Astrocyte (in vitro differentiated cells and primary cell): ENCODE measurements at regions not wholly inside any gene's neighbourhood (a gene's known extent, or its start where the extent isn't known, plus 50 kb on each side); places are given as distances from the start of the nearest gene placed in this dataset.

ENCODE experiments used
- DNase-seq: peaks from one replicate; pipeline ENCODE4 v3.0.0-alpha.2; 2010; ENCODE audit warnings: low read depth
- FAIRE-seq: peaks from 2 replicates; lab custom pipeline; 2011; peaks lifted over from hg19 to GRCh38; lab: Jason Lieb, UNC
- H2AFZ ChIP-seq: 2 replicates; pipeline ENCODE4 v1.6.0; 2012; ENCODE audit warnings: low read depth, low read length, inconsistent platforms
- H3K27ac ChIP-seq: 2 replicates; pipeline ENCODE4 v1.5.1; 2011; ENCODE audit warnings: low read depth, low read length, inconsistent platforms
- H3K27me3 ChIP-seq: 2 replicates; pipeline ENCODE4 v1.6.0; 2011; ENCODE audit warnings: low read length, inconsistent platforms; ENCODE audit not compliant: insufficient read depth
- H3K36me3 ChIP-seq: 2 replicates; pipeline ENCODE4 v1.5.1; 2011; ENCODE audit warnings: low read length, inconsistent platforms; ENCODE audit not compliant: insufficient read depth
- H3K4me1 ChIP-seq: 2 replicates; pipeline ENCODE4 v1.5.1; 2011; ENCODE audit warnings: low read length, inconsistent platforms; ENCODE audit not compliant: insufficient read depth
- H3K4me2 ChIP-seq: 2 replicates; pipeline ENCODE4 v1.6.0; 2012; ENCODE audit warnings: low read length, inconsistent platforms
- H3K4me3 ChIP-seq: 2 replicates; pipeline ENCODE4 v1.5.1; 2011; ENCODE audit warnings: low read depth, mild to moderate bottlenecking, low read length, inconsistent platforms; ENCODE audit not compliant: insufficient read depth
- H3K79me2 ChIP-seq: 2 replicates; pipeline ENCODE4 v1.6.0; 2012; ENCODE audit warnings: mild to moderate bottlenecking, low read length, inconsistent platforms; ENCODE audit not compliant: insufficient read depth
- H3K9ac ChIP-seq: 2 replicates; pipeline ENCODE4 v1.6.0; 2012; ENCODE audit warnings: mild to moderate bottlenecking, low read length, inconsistent platforms
- H3K9me3 ChIP-seq: 2 replicates; pipeline ENCODE4 v1.5.1; 2012; ENCODE audit warnings: low read depth, mild to moderate bottlenecking, low read length, inconsistent platforms; ENCODE audit not compliant: insufficient read depth
- H4K20me1 ChIP-seq: 2 replicates; pipeline ENCODE4 v1.6.0; 2012; ENCODE audit warnings: low read length, inconsistent platforms; ENCODE audit not compliant: insufficient read depth
- H3K27ac Mint-ChIP-seq: one replicate; pipeline ENCODE4 v1.8.0; 2021; ENCODE audit warnings: mild to moderate bottlenecking, mixed read lengths; ENCODE audit not compliant: unreplicated experiment
- H3K27me3 Mint-ChIP-seq: one replicate; pipeline ENCODE4 v1.8.0; 2021; ENCODE audit warnings: low read depth, mixed read lengths; ENCODE audit not compliant: unreplicated experiment
- H3K36me3 Mint-ChIP-seq: one replicate; pipeline ENCODE4 v1.8.0; 2021; ENCODE audit warnings: low read depth, mixed read lengths; ENCODE audit not compliant: unreplicated experiment
- H3K4me1 Mint-ChIP-seq: one replicate; pipeline ENCODE4 v1.8.0; 2021; ENCODE audit warnings: low read depth, mixed read lengths; ENCODE audit not compliant: unreplicated experiment
- H3K4me3 Mint-ChIP-seq: one replicate; pipeline ENCODE4 v1.8.0; 2021; ENCODE audit warnings: mild to moderate bottlenecking, moderate library complexity, mixed read lengths; ENCODE audit not compliant: unreplicated experiment
- H3K9me3 Mint-ChIP-seq: one replicate; pipeline ENCODE4 v1.8.0; 2021; ENCODE audit warnings: mild to moderate bottlenecking, mixed read lengths; ENCODE audit not compliant: unreplicated experiment
- EZH2 ChIP-seq: IDR thresholded peaks from 2 replicates; pipeline ENCODE4 v1.6.1; 2012; ENCODE audit warnings: mild to moderate bottlenecking, low read length, inconsistent platforms; ENCODE audit not compliant: insufficient read depth
- TF ChIP-seq, protein P1 (sequence below): IDR thresholded peaks from 2 replicates; pipeline ENCODE4 v1.5.1; 2011; ENCODE audit warnings: low read depth, mild to moderate bottlenecking, inconsistent platforms, low read length, moderate library complexity; ENCODE audit not compliant: insufficient read depth

DNA sequence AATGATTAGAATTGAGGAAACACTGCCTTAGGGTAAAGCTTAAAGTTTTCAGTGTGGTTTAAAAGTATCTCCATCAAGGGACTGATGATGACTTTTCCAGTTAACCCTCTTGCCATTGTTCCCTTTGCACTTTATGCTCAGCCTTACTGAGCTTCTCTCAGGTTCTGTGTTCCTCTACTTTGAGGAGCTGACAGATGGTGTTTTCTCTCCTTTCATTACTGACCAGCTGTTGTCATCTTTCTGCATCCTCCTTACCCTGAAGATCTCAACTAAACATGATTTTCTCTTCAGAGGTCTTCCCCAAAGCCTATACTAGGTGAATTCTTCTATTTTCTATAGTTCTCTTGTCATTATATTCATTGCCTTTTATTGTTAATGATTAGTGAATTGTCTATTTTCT lies 475.6 kb upstream of the SYNCRIP start:
- Histone ChIP-seq H2AFZ (no peak overlapping the region), H4K20me1 (no peaks in the 10 kb centered on the region), H3K27ac (no peak overlapping the region), H3K9me3 (peaks cover 5% of the 10 kb centered on the region), H3K9ac (no peak overlapping the region), H3K79me2 (no peaks in the 10 kb centered on the region), H3K4me2 (no peak overlapping the region), H3K27me3 (no peaks in the 10 kb centered on the region), H3K4me1 (no peaks in the 10 kb centered on the region), H3K36me3 (no peaks in the 10 kb centered on the region), H3K4me3 (no peak overlapping the region)
- H3K27me3 Mint-ChIP-seq, result no peaks in the 10 kb centered on the region
- no peaks in the 10 kb centered on the region for H3K36me3 Mint-ChIP-seq
- no peaks in the 10 kb centered on the region for H3K4me1 Mint-ChIP-seq
- TF ChIP-seq EZH2, result no peak
- TF ChIP-seq, protein P1, sequence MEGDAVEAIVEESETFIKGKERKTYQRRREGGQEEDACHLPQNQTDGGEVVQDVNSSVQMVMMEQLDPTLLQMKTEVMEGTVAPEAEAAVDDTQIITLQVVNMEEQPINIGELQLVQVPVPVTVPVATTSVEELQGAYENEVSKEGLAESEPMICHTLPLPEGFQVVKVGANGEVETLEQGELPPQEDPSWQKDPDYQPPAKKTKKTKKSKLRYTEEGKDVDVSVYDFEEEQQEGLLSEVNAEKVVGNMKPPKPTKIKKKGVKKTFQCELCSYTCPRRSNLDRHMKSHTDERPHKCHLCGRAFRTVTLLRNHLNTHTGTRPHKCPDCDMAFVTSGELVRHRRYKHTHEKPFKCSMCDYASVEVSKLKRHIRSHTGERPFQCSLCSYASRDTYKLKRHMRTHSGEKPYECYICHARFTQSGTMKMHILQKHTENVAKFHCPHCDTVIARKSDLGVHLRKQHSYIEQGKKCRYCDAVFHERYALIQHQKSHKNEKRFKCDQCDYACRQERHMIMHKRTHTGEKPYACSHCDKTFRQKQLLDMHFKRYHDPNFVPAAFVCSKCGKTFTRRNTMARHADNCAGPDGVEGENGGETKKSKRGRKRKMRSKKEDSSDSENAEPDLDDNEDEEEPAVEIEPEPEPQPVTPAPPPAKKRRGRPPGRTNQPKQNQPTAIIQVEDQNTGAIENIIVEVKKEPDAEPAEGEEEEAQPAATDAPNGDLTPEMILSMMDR, result no peak
- DNase-seq, result no peak
- no peak overlapping the region for H3K27ac Mint-ChIP-seq
- no peak for FAIRE-seq
- no peak overlapping the region for H3K4me3 Mint-ChIP-seq
- peaks cover 1% of the 10 kb centered on the region for H3K9me3 Mint-ChIP-seq

DNA sequence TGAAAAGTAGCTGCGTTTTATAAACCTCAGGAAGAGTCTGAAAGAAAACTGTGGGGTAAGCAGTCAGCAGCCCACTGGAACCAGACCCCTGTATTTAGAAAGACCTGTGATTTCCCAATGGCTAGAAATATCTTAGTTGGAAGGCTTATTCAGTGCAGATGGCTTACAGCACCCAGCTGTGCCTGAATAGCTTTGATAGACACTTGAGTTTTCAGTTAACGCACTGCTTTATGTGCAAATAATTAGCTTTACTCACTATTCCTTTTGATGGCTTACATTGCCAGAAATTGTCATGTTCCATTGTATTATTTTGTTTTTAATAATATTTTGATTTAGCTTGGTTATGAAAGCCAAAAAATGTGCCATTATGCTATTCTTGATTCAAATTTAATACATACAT lies 465.3 kb upstream of the SYNCRIP start:
- Mint-ChIP-seq H3K4me3 (no peak overlapping the region), H3K36me3 (no peaks in the 10 kb centered on the region), H3K27ac (no peak overlapping the region), H3K27me3 (no peaks in the 10 kb centered on the region), H3K9me3 (no peaks in the 10 kb centered on the region), H3K4me1 (no peaks in the 10 kb centered on the region)
- H3K79me2 ChIP-seq, result no peaks in the 10 kb centered on the region
- H3K4me3 ChIP-seq, result no peak overlapping the region
- H3K36me3 ChIP-seq, result no peaks in the 10 kb centered on the region
- H3K27ac ChIP-seq, result no peak overlapping the region
- no peaks in the 10 kb centered on the region for H3K27me3 ChIP-seq
- no peak overlapping the region for H3K4me2 ChIP-seq
- no peak overlapping the region for H3K9ac ChIP-seq
- no peaks in the 10 kb centered on the region for H3K4me1 ChIP-seq
- DNase-seq (no peak), FAIRE-seq (no peak)
- no peak overlapping the region for H2AFZ ChIP-seq
- TF ChIP-seq, protein P1, result no peak
- no peak for TF ChIP-seq EZH2
- H3K9me3 ChIP-seq, result peaks cover 4% of the 10 kb centered on the region
- no peaks in the 10 kb centered on the region for H4K20me1 ChIP-seq

DNA sequence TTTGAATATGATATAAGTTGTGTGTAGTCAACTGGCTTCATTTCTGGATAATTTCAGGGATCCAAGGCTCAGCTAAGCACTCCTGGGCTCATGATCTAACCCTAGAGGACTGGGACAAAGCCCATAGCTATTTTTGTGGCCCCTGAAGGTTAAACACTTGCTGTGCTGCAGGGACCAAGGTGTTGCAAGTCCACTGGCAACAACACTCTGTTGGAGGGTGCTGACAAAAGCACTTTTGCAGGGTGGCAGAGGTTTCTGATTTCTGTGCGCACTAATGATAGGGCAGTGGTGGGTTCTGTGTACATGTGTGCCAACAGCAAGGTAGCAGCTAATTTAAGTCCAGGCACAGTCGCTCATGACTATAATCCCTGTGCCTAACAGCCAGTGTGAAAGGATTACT lies 445.3 kb upstream of the SYNCRIP start:
- H3K36me3 ChIP-seq, result no peaks in the 10 kb centered on the region
- H2AFZ ChIP-seq, result no peak overlapping the region
- no peaks in the 10 kb centered on the region for H3K79me2 ChIP-seq
- H3K4me3 Mint-ChIP-seq, result no peak overlapping the region
- no peak overlapping the region for H3K4me2 ChIP-seq
- H3K9me3 Mint-ChIP-seq, result peaks cover 2% of the 10 kb centered on the region
- no peaks in the 10 kb centered on the region for H3K27me3 ChIP-seq
- no peaks in the 10 kb centered on the region for H4K20me1 ChIP-seq
- no peaks in the 10 kb centered on the region for H3K27me3 Mint-ChIP-seq
- no peak overlapping the region for H3K27ac ChIP-seq
- H3K9ac ChIP-seq, result no peak overlapping the region
- DNase-seq (no peak), FAIRE-seq (no peak)
- no peaks in the 10 kb centered on the region for H3K4me1 ChIP-seq
- no peaks in the 10 kb centered on the region for H3K4me1 Mint-ChIP-seq
- no peaks in the 10 kb centered on the region for H3K36me3 Mint-ChIP-seq
- H3K27ac Mint-ChIP-seq, result no peak overlapping the region
- H3K9me3 ChIP-seq, result no peaks in the 10 kb centered on the region
- no peak for TF ChIP-seq EZH2
- TF ChIP-seq, protein P1, result no peak
- H3K4me3 ChIP-seq, result no peak overlapping the region
